ENCODE measurements at regions not wholly inside any gene's neighbourhood (a gene's known extent, or its start where the extent isn't known, plus 50 kb on each side); places are given as distances from the start of the nearest gene placed in this dataset.

GRCh38 chr2:103009871-103010270 lies 248.0 kb downstream of the TMEM182 start:
- TF ChIP-seq MAX (IDR thresholded peaks at IDR 0.05) (no peak), CEBPB (IDR thresholded peaks at IDR 0.05) (no peak), USF1 (IDR thresholded peaks at IDR 0.05) (no peak), RAD21 (IDR thresholded peaks at IDR 0.05; ENCODE audit: low read depth) (no peak), REST (IDR thresholded peaks at IDR 0.05; ENCODE audit: low read depth) (no peak)
